ENCODE measurements at regions not wholly inside any gene's neighbourhood (a gene's known extent, or its start where the extent isn't known, plus 50 kb on each side); places are given as distances from the start of the nearest gene placed in this dataset.
"Not testable (repeated sequence)": the region's sequence is repeated elsewhere in the genome, so short reads cannot be mapped to it uniquely, and the experiment has no call there.

- in situ Hi-C loops (cut with MboI; ENCODE audit: low pct_unique_long_range_greater_than_20kb, low sequenced_read_pairs, unreplicated experiment) = no loop called here
- TF ChIP-seq CTCF (IDR thresholded peaks at IDR 0.05; ENCODE audit: extremely low read depth, insufficient read depth, missing control alignments) = no peak
- no peak for DNase-seq (ENCODE audit: low spot score)
Observed at GRCh38 chr16:26394409-26394808, 672.3 kb upstream of the C16orf82 start.

GRCh38 chr16:26395700-26396099, 671.0 kb upstream of the C16orf82 start:
- TF ChIP-seq CTCF (IDR thresholded peaks at IDR 0.05; ENCODE audit: extremely low read depth, insufficient read depth, missing control alignments) = no peak

GRCh38 chr16:26396511-26397235, 670.1 kb upstream of the C16orf82 start:
- in situ Hi-C loops (cut with MboI; ENCODE audit: low pct_unique_long_range_greater_than_20kb, low sequenced_read_pairs, unreplicated experiment) = no loop called here
- DNase-seq (ENCODE audit: low spot score) = no peak
- no peak for TF ChIP-seq CTCF (IDR thresholded peaks at IDR 0.05; ENCODE audit: extremely low read depth, insufficient read depth, missing control alignments)

More at GRCh38 chr16:26395700-26396099, 671.0 kb upstream of the C16orf82 start:
- in situ Hi-C loops (cut with MboI; ENCODE audit: low pct_unique_long_range_greater_than_20kb, low sequenced_read_pairs, unreplicated experiment) = no loop called here
- no peak for DNase-seq (ENCODE audit: low spot score)

GRCh38 chr16:26413780-26414179, 652.9 kb upstream of the C16orf82 start:
- DNase-seq (ENCODE audit: low spot score) = no peak
- TF ChIP-seq CTCF (IDR thresholded peaks at IDR 0.05; ENCODE audit: extremely low read depth, insufficient read depth, missing control alignments) = no peak
- in situ Hi-C loops (cut with MboI; ENCODE audit: low pct_unique_long_range_greater_than_20kb, low sequenced_read_pairs, unreplicated experiment) = no loop called here

DNA sequence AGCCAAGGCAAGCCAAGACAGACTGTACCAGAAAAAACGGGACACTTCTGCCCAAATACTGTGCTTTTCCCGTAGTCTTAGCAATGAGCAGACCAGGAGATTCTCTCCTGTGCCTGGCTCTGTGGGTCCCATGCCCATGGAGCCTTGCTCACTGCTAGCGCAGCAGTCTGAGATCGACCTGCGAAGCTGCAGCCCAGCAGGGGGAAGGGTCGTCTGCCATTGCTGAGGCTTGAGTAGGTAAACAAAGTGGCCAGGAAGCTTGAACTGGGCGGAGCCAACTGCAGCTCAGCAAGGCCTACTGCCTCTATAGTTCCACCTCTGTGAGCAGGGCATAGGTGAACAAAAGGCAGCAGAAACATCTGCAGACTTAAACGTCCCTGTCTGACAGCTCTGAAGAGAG, 647.3 kb upstream of the C16orf82 start:
- DNase-seq (ENCODE audit: low spot score); in situ Hi-C loops (cut with MboI; ENCODE audit: low pct_unique_long_range_greater_than_20kb, low sequenced_read_pairs, unreplicated experiment): not testable (repeated sequence)

DNA sequence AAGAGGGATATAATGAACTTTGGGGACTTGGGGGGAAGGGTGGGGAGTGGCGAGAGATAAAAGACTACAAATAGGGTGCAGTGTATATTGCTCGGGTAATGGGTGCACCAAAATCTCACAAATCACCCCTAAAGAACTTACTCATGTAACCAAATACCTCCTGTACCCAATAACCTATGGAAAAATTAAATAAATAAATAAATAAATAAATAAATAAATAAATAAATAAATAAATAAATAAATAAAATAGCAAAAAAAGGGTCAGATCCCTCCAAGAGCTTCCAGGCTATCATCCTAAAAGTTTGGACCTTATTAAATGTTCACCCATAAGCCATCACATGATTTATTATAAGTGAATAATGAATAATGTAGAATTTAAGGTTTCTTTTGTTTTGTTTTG, 636.1 kb upstream of the C16orf82 start:
- in situ Hi-C loops (cut with MboI; ENCODE audit: low pct_unique_long_range_greater_than_20kb, low sequenced_read_pairs, unreplicated experiment) = no loop called here
- TF ChIP-seq CTCF (IDR thresholded peaks at IDR 0.05; ENCODE audit: extremely low read depth, insufficient read depth, missing control alignments) = no peak

GRCh38 chr16:26433807-26434206, 632.9 kb upstream of the C16orf82 start:
- TF ChIP-seq CTCF (IDR thresholded peaks at IDR 0.05; ENCODE audit: extremely low read depth, insufficient read depth, missing control alignments) = no peak
- in situ Hi-C loops (cut with MboI; ENCODE audit: low pct_unique_long_range_greater_than_20kb, low sequenced_read_pairs, unreplicated experiment) = no loop called here
- no peak for DNase-seq (ENCODE audit: low spot score)

More for the DNA sequence above, 636.1 kb upstream of the C16orf82 start:
- no peak for DNase-seq (ENCODE audit: low spot score)

All from GM13977 (cell line).